Activated naive CD8-positive, alpha-beta T cell treated with anti-CD3 and anti-CD28 coated beads, Interleukin-2, amount 10 ng/mL, durations not matched to agents 7 days and 5 days (primary cell): ENCODE measurements at regions not wholly inside any gene's neighbourhood (a gene's known extent, or its start where the extent isn't known, plus 50 kb on each side); places are given as distances from the start of the nearest gene placed in this dataset. TPM values are rescaled to one million over a fixed set of nuclear protein-coding genes. Genes with fewer than 3 reads are reported as not detected.

ENCODE experiments used
- ATAC-seq: fragments of 150-1000 bp; cut with Tn5 transposase; one replicate; pipeline ENCODE4 v1.10.0; 2021; ENCODE audit warnings: low read depth, moderate library complexity
- POLR2A ChIA-PET: fragments of 350-600 bp; sonication (Branson Sonifier 250); formaldehyde crosslinking; loops from one replicate; lab custom pipeline; 2021; ENCODE audit warnings: antibody characterized with exemption; lab: Charles Lee
- DNase-seq: peaks from one replicate; pipeline ENCODE4 v3.0.0; 2021
- H3K27ac Mint-ChIP-seq: one replicate; pipeline ENCODE4 v1.8.0; 2022; ENCODE audit warnings: mild to moderate bottlenecking, mixed read lengths
- H3K27me3 Mint-ChIP-seq: one replicate; pipeline ENCODE4 v1.8.0; 2022; ENCODE audit warnings: mild to moderate bottlenecking, moderate library complexity, mixed read lengths
- H3K36me3 Mint-ChIP-seq: one replicate; pipeline ENCODE4 v1.8.0; 2021; ENCODE audit warnings: mild to moderate bottlenecking, mixed read lengths
- H3K4me1 Mint-ChIP-seq: one replicate; pipeline ENCODE4 v1.8.0; 2021; ENCODE audit warnings: mixed read lengths
- H3K4me3 Mint-ChIP-seq: one replicate; pipeline ENCODE4 v1.8.0; 2022; ENCODE audit warnings: mild to moderate bottlenecking, moderate library complexity, mixed read lengths
- H3K9me3 Mint-ChIP-seq: one replicate; pipeline ENCODE4 v1.8.0; 2021; ENCODE audit warnings: mixed read lengths
- microRNA-seq: library from miRNA; unstranded; fragments of <30 nt; microRNA quantifications from one replicate; pipeline ENCODE4 v1.2.0, GENCODE V29; 2022

DNA sequence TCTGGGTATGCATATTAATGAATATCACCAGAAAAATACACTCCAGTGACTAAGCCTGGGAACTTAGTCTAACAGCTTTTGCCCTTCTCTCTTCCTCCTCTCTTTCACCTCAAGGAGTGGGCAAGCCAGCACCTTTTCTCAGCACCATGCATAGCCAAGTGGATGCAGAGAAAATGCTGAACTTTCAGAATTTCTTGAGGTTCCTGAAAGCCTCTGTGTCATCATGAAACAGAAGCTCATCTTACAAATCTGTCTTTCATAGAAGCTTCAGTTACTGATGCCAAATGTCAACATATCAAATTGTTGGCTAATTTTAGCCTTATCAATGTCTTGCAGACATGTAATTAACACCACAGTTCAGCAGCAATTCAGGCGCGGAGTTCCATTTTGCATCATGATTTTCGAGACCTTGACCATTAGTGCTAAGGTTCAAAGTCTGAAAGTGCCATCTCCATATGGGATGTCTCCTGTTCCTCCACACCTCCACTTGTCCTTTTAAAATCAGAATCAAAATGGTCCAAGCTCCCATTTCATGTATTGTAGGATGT lies 51.1 kb upstream of the RPH3A start:
- H3K4me1 Mint-ChIP-seq = peaks cover 3% of the 10 kb centered on the region
- peaks cover 14% of the 10 kb centered on the region for H3K27me3 Mint-ChIP-seq
- DNase-seq (no peak), ATAC-seq (no peak)
- H3K9me3 Mint-ChIP-seq = no peaks in the 10 kb centered on the region
- no peaks in the 10 kb centered on the region for H3K36me3 Mint-ChIP-seq
- no peak overlapping the region for H3K4me3 Mint-ChIP-seq
- POLR2A ChIA-PET = no interaction called here
- no peak overlapping the region for H3K27ac Mint-ChIP-seq

DNA sequence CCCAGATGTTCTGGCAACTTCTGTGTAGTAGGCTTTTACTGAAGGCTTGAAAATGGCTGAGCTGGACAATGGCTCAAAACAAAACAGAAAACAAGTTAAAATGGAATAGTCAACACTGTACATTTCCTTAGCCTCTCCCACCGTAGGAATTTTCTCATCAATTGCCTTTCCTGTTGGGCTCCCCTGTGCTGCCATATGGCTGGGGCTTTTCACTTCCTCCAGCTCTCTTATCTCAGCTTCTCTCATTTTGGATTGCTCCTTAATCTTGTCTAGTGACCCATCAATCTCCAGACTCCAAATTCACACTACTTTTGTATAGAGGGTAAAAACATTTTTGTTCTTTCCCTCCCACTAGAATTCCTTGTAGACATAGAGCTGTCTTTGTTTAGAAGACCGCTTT lies 50.4 kb upstream of the RPH3A start:
- Mint-ChIP-seq H3K27ac (no peak overlapping the region), H3K36me3 (no peaks in the 10 kb centered on the region), H3K27me3 (peaks cover 14% of the 10 kb centered on the region), H3K4me1 (peaks cover 3% of the 10 kb centered on the region), H3K4me3 (no peak overlapping the region), H3K9me3 (no peaks in the 10 kb centered on the region)
- DNase-seq (no peak), ATAC-seq (no peak)
- POLR2A ChIA-PET = no interaction called here

Small RNAs in the stretch of these regions (microRNA-seq; reads per million reads assigned to microRNA genes)
- gene MIR1302-1 = not detected
